ENCODE measurements at regions not wholly inside any gene's neighbourhood (a gene's known extent, or its start where the extent isn't known, plus 50 kb on each side); places are given as distances from the start of the nearest gene placed in this dataset.

DNA sequence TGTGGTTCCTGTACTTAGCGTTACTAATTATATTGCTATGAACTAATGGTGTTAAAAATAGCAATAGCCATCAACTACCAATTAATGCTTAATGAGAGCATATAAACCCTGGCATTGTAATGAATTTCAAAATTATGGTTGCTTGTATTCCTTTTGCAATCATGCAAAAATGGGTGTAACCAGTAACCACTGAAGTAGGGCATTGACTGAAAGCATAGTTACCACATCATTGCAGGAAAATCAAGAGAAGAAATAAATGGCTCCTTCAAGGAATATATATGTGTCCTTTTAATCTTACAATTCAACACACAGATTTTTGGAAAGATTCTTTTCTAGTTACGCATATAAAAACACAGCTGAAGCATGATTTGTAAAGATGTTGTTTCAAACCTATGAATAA, 328.3 kb upstream of the AGTR1 start:
- no peak for TF ChIP-seq POLR2A (IDR thresholded peaks at IDR 0.05)
- TF ChIP-seq, protein P1, sequence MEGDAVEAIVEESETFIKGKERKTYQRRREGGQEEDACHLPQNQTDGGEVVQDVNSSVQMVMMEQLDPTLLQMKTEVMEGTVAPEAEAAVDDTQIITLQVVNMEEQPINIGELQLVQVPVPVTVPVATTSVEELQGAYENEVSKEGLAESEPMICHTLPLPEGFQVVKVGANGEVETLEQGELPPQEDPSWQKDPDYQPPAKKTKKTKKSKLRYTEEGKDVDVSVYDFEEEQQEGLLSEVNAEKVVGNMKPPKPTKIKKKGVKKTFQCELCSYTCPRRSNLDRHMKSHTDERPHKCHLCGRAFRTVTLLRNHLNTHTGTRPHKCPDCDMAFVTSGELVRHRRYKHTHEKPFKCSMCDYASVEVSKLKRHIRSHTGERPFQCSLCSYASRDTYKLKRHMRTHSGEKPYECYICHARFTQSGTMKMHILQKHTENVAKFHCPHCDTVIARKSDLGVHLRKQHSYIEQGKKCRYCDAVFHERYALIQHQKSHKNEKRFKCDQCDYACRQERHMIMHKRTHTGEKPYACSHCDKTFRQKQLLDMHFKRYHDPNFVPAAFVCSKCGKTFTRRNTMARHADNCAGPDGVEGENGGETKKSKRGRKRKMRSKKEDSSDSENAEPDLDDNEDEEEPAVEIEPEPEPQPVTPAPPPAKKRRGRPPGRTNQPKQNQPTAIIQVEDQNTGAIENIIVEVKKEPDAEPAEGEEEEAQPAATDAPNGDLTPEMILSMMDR (IDR thresholded peaks at IDR 0.05): no peak

All from esophagus squamous epithelium (tissue), 4 donors.